ENCODE measurements at regions not wholly inside any gene's neighbourhood (a gene's known extent, or its start where the extent isn't known, plus 50 kb on each side); places are given as distances from the start of the nearest gene placed in this dataset.

DNA sequence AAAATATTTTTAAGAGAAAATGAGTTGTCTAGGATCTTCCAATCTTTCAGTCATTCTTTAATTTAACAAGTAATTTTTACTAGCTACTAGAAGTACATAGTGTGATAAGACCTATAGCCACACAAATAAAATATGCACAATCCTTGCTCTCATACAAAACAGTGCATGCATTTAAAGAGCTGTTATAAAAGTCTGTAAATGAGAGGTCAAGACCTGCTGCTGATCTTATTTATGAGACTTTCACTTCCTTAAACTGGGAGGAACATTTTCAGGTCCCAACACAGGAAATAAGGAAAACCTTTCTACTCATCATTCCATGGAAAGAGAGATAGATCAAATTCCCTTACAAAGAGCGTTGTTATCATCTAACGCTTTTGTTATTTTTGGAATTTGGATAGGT lies 54.2 kb upstream of the PAM start:
- no peaks in the 10 kb centered on the region for H3K36me3 Mint-ChIP-seq
- no peaks in the 10 kb centered on the region for H3K27me3 Mint-ChIP-seq
- no peaks in the 10 kb centered on the region for H3K9me3 Mint-ChIP-seq
- no peak overlapping the region for H3K4me3 Mint-ChIP-seq
- no peak for DNase-seq (ENCODE audit: extremely low spot score, unreplicated experiment)
- H3K27ac Mint-ChIP-seq = no peak overlapping the region
- H3K4me1 Mint-ChIP-seq (ENCODE audit: unreplicated experiment) = peaks cover 8% of the 10 kb centered on the region
- TF ChIP-seq, protein P1, sequence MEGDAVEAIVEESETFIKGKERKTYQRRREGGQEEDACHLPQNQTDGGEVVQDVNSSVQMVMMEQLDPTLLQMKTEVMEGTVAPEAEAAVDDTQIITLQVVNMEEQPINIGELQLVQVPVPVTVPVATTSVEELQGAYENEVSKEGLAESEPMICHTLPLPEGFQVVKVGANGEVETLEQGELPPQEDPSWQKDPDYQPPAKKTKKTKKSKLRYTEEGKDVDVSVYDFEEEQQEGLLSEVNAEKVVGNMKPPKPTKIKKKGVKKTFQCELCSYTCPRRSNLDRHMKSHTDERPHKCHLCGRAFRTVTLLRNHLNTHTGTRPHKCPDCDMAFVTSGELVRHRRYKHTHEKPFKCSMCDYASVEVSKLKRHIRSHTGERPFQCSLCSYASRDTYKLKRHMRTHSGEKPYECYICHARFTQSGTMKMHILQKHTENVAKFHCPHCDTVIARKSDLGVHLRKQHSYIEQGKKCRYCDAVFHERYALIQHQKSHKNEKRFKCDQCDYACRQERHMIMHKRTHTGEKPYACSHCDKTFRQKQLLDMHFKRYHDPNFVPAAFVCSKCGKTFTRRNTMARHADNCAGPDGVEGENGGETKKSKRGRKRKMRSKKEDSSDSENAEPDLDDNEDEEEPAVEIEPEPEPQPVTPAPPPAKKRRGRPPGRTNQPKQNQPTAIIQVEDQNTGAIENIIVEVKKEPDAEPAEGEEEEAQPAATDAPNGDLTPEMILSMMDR (conservative IDR thresholded peaks at IDR 0.05) = no peak

DNA sequence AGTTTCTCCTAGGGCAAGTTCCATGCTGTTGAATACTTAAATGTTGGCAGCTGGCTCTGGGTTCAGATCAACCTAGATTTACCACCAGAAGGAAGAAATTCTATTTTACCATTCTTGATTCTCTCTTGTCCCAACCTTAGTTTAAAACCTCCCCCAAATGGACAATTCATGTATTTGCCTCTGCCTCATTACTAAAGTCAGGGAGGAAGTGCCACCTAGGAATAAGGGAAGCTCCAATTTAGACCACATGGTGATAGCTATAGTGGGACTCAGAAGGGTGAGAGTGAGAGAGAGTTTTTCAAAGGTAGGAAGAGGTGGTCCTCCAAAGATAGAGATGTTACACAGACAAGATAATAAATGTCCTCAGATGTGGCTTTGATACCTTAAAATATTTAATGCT lies 53.4 kb upstream of the PAM start:
- DNase-seq (ENCODE audit: extremely low spot score, unreplicated experiment) = no peak
- Mint-ChIP-seq H3K9me3 (no peaks in the 10 kb centered on the region), H3K4me3 (no peak overlapping the region), H3K4me1 (ENCODE audit: unreplicated experiment) (peaks cover 8% of the 10 kb centered on the region), H3K27me3 (no peaks in the 10 kb centered on the region), H3K27ac (no peak overlapping the region), H3K36me3 (no peaks in the 10 kb centered on the region)
- TF ChIP-seq, protein P1 (conservative IDR thresholded peaks at IDR 0.05) = no peak
